ENCODE measurements at regions not wholly inside any gene's neighbourhood (a gene's known extent, or its start where the extent isn't known, plus 50 kb on each side); places are given as distances from the start of the nearest gene placed in this dataset.

DNA sequence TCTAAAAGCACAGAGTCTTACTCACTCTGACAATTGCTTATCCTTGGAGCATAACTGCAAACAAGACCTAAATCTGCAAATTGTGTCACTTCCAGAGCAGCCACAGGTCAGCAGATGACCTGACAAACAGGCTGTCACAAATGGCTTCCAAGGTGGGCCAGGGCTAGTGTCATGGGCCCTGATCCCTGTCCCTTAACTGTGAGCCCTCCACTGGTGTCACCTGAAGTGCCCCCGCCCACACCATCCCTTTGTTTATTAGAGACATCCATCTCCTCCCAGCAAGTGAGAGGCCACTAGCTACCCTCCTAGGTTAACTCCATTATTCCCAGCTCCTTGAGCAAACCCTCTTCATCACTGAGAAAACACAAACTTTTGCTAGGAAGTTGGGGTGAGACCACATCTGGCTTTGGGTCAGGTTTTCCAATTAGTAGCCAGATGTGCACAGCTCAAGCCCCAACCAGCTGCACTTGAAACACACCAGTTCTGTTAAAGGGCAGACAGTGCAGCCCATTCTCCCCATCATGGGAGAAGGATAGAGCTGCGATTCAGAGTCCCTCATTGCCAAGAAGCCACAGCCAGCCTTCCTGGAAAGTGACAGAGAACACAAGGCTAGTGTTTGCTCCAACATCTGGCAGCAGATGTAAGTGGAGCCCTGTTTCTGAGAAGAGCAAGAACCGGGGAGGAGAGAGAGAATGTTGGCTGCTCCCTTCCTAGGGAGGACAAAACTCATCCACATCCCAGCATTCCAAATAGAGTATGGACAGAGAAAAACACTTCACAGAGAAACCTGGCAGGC is 75.7 kb upstream of the NANOS1 start:
- CTCF ChIA-PET: interaction anchor here (0.6 kb wide), 1 partner anchor 72 kb away, joined by 3 read pairs; no protein-coding TSS in a partner anchor
- POLR2A ChIA-PET: no interaction called here
- DNase-seq (ENCODE audit: low read depth): no peak

DNA sequence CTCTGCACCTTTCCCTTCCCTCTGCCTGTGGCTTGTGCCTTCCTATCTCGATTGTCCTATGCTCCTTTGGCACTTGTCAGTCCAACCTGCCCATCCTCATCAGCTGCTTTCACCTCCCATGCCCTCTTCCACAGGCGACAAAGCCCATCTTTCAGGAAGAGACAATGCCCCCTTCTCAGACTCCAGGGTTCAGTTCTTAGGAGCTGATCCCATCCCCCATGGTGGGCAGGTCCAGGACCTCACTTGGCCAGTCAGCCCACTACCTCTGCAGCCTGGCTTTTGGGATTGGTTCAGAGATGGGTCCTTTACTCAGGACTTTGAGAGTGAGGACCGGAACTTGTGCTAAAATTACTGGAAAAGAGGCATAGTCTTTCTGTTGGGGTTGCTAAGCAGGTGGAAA is 74.0 kb upstream of the NANOS1 start:
- no peaks in the 10 kb centered on the region; the same call in 1 of the 2 replicates for H3K27me3 ChIP-seq (ENCODE audit: control insufficient read depth, insufficient read depth, low read length)
- TF ChIP-seq, protein P1, sequence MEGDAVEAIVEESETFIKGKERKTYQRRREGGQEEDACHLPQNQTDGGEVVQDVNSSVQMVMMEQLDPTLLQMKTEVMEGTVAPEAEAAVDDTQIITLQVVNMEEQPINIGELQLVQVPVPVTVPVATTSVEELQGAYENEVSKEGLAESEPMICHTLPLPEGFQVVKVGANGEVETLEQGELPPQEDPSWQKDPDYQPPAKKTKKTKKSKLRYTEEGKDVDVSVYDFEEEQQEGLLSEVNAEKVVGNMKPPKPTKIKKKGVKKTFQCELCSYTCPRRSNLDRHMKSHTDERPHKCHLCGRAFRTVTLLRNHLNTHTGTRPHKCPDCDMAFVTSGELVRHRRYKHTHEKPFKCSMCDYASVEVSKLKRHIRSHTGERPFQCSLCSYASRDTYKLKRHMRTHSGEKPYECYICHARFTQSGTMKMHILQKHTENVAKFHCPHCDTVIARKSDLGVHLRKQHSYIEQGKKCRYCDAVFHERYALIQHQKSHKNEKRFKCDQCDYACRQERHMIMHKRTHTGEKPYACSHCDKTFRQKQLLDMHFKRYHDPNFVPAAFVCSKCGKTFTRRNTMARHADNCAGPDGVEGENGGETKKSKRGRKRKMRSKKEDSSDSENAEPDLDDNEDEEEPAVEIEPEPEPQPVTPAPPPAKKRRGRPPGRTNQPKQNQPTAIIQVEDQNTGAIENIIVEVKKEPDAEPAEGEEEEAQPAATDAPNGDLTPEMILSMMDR (IDR thresholded peaks at IDR 0.05; ENCODE audit: insufficient read depth, low read depth, low read length): no peak
- CTCF ChIA-PET: interaction anchor here (0.6 kb wide), 1 partner anchor 60 kb away, joined by 5 read pairs; no protein-coding TSS in a partner anchor
- no peak for DNase-seq (ENCODE audit: low read depth)
- no peaks in the 10 kb centered on the region for H3K36me3 ChIP-seq (ENCODE audit: control insufficient read depth, insufficient read depth, low read length)
- POLR2A ChIA-PET: interaction anchor here (0.6 kb wide), 1 partner anchor 13 kb away, joined by 11 read pairs; no protein-coding TSS in a partner anchor
- no peak overlapping the region for H3K4me3 ChIP-seq (ENCODE audit: low read depth, low read length)

More for the DNA sequence above, 75.7 kb upstream of the NANOS1 start:
- Histone ChIP-seq H3K4me3 (ENCODE audit: low read depth, low read length) (no peak overlapping the region), H3K27me3 (ENCODE audit: control insufficient read depth, insufficient read depth, low read length) (no peaks in the 10 kb centered on the region; the same call in 1 of the 2 replicates), H3K36me3 (ENCODE audit: control insufficient read depth, insufficient read depth, low read length) (no peaks in the 10 kb centered on the region)
- TF ChIP-seq, protein P1 (IDR thresholded peaks at IDR 0.05; ENCODE audit: insufficient read depth, low read depth, low read length): no peak

DNA sequence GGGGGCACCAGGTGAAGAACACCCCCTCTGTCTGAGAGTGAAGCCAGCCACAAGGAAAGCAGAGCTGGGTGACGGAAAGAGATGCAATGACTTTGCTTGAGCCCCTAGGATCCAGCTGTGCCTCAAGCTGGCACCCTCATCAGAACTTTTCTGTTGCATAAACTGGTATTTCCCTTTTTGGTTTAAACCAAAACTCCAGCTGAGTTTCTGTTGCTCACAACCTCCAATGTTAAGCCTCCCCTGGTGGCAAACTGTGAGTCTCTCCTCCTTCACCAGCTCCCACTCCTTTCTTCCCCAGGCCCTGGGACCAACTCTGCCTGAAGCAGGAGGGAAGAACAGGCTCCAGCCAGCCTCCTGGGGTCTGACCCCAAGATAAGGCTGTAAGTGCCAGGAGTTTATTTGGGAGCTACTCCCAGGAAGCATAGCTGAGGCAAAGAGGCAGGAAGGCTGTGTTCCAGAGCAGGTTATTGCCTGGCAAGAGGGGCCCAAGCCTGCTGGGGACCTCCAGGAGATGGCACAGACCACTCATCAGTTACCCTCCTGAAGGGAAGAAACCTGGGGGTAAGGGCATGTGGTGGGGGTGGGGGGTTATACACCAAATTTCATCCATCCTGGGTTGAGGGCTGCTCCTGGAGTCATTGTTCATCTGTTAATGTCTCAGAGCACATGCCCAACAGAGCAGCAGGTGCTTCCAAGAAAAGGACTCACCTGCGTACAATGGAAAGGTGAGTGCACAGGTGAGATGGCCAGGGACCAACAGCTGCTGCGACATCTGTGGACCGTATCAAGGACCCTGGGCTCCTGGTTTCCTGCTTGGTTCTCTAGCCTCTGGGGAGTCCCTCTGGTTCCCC is 73.3 kb upstream of the NANOS1 start:
- TF ChIP-seq, protein P1 (IDR thresholded peaks at IDR 0.05; ENCODE audit: insufficient read depth, low read depth, low read length): no peak
- ChIA-PET CTCF (interaction anchor here (0.6 kb wide), 1 partner anchor 60 kb away, joined by 5 read pairs; no protein-coding TSS in a partner anchor), POLR2A (no interaction called here)
- no peaks in the 10 kb centered on the region for H3K36me3 ChIP-seq (ENCODE audit: control insufficient read depth, insufficient read depth, low read length)
- H3K4me3 ChIP-seq (ENCODE audit: low read depth, low read length): no peak overlapping the region
- H3K27me3 ChIP-seq (ENCODE audit: control insufficient read depth, insufficient read depth, low read length): no peaks in the 10 kb centered on the region; the same call in 1 of the 2 replicates
- DNase-seq (ENCODE audit: low read depth): no peak

DNA sequence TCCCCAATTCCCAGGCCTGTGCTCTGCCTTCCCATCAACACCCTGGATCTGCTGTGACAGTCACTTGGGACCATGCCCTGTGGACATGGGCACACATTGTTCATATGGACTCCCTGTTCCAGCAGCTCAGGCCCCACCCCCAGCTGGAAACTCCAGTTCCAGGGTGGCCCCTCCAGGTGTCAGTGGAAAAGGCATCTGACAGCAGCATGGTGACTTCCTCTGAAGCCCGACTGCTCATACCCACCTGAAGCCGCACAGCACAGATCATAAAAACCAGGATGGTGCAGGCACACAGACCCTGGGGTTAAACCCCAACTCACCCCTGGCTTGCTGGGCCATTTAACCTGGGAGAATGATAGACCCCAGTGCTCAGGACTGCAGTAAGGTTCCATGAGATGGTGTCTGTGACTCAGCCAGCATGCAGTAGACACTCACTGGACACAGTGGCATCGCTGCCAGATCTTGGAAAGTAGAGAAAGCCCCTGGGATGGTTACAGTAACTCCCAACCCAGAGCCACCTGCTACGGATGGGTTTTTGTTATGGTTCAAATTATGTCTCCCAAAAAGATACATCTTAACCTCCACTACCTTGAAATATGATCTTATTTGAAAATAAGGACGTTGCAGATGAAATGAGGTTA is 72.6 kb upstream of the NANOS1 start:
- no peaks in the 10 kb centered on the region; the same call in 1 of the 2 replicates for H3K27me3 ChIP-seq (ENCODE audit: control insufficient read depth, insufficient read depth, low read length)
- TF ChIP-seq, protein P1 (IDR thresholded peaks at IDR 0.05; ENCODE audit: insufficient read depth, low read depth, low read length): no peak
- DNase-seq (ENCODE audit: low read depth): no peak
- no peak overlapping the region for H3K4me3 ChIP-seq (ENCODE audit: low read depth, low read length)
- H3K36me3 ChIP-seq (ENCODE audit: control insufficient read depth, insufficient read depth, low read length): no peaks in the 10 kb centered on the region
- ChIA-PET CTCF (no interaction called here), POLR2A (no interaction called here)

Data from BJ (cell line).